Upper lobe of left lung (tissue), 6 donors: ENCODE measurements at regions not wholly inside any gene's neighbourhood (a gene's known extent, or its start where the extent isn't known, plus 50 kb on each side); places are given as distances from the start of the nearest gene placed in this dataset.
"Not testable (repeated sequence)": the region's sequence is repeated elsewhere in the genome, so short reads cannot be mapped to it uniquely, and the experiment has no call there.

ENCODE experiments used
- ATAC-seq, 2 donors: fragments of 200-7000 bp; cut with Tn5 transposase; one replicate each; pipeline ENCODE4 v1.9.1; 2022; ENCODE audit warnings: mild to moderate bottlenecking in 2 of 2, moderate library complexity in 2 of 2; ENCODE audit not compliant: low FRiP score in 2 of 2
- DNase-seq, 2 donors: peaks; one replicate each; pipeline ENCODE4 v3.0.0-alpha.2; 2019 to 2020
- H3K27ac ChIP-seq, 4 donors: fragments of 200-600 bp; sonication (generic); one replicate each; pipeline ENCODE4 v1.5.1; 2016 to 2019
- H3K27me3 ChIP-seq, 4 donors: fragments of 200-600 bp; sonication (generic); one replicate each; pipeline ENCODE4 v1.5.1; 2017 to 2019
- H3K36me3 ChIP-seq, 4 donors: fragments of 200-600 bp; sonication (generic); one replicate each; pipeline ENCODE4 v1.5.1; 2016 to 2019
- H3K4me1 ChIP-seq, 4 donors: fragments of 200-600 bp; sonication (generic); one replicate each; pipeline ENCODE4 v1.5.1; 2018 to 2019
- H3K4me3 ChIP-seq, 4 donors: fragments of 200-600 bp; sonication (generic); one replicate each; pipeline ENCODE4 v1.5.1; 2017 to 2019; ENCODE audit warnings: mild to moderate bottlenecking in 2 of 4, moderate library complexity in 1 of 4
- H3K9me3 ChIP-seq, 4 donors: fragments of 200-600 bp; sonication (generic); one replicate each; pipeline ENCODE4 v1.5.1; 2018 to 2019
- CTCF ChIP-seq, 6 experiments: fragments of 450-650 bp in 4 of 6; fragments of 200-600 bp in 2 of 6; sonication (generic) in 2 of 6; IDR thresholded peaks; one replicate each; pipeline ENCODE4 v1.5.1; 2016 to 2019; ENCODE audit warnings: antibody characterized with exemption in 6 of 6
- EP300 ChIP-seq, 4 donors: sonication (generic); formaldehyde crosslinking; IDR thresholded peaks; one replicate each; pipeline ENCODE4 v1.5.1; 2017; ENCODE audit warnings: antibody characterized with exemption in 4 of 4, control low read depth in 2 of 4
- POLR2A ChIP-seq, 4 donors: fragments of 450-650 bp; IDR thresholded peaks; one replicate each; pipeline ENCODE4 v1.5.1; 2016 to 2017; ENCODE audit warnings: antibody characterized with exemption in 4 of 4, mild to moderate bottlenecking in 2 of 4
- POLR2AphosphoS5 ChIP-seq, 2 donors: sonication (generic); formaldehyde crosslinking; IDR thresholded peaks; one replicate each; pipeline ENCODE4 v1.5.1; 2017; ENCODE audit warnings: antibody characterized with exemption in 2 of 2
- whole genome bisulfite sequencing, 2 donors: methylation state at CpG; one replicate each; pipeline ENCODE4 v1.1.5; 2017 to 2018; 5-methylcytosine and 5-hydroxymethylcytosine counted together
- donor health status: DM: no; HTN: no; CAD: no; lungs with moderate emphysema.
- donor health status: DM: no; HTN: yes; CAD: no; lungs with severe emphysema.

GRCh38 chr3:184455991-184456390 is 76.1 kb downstream of the CHRD start:
- WGBS, 2 donors = 71 to 83% methylated on average over 3 of the region's 3 CpGs
- H3K27me3 ChIP-seq = no peaks in the 10 kb centered on the region
- DNase-seq = no peak
- H3K4me1 ChIP-seq = no peaks in the 10 kb centered on the region
- H3K36me3 ChIP-seq = no peaks in the 10 kb centered on the region
- no peak overlapping the region for H3K4me3 ChIP-seq
- no peaks in the 10 kb centered on the region for H3K9me3 ChIP-seq
- ATAC-seq = no peak
- no peak for TF ChIP-seq CTCF (IDR thresholded peaks at IDR 0.05)
- TF ChIP-seq POLR2AphosphoS5 (IDR thresholded peaks at IDR 0.05) = no peak
- no peak for TF ChIP-seq EP300 (IDR thresholded peaks at IDR 0.05)
- no peak for TF ChIP-seq POLR2A (IDR thresholded peaks at IDR 0.05)
- no peak overlapping the region for H3K27ac ChIP-seq

DNA sequence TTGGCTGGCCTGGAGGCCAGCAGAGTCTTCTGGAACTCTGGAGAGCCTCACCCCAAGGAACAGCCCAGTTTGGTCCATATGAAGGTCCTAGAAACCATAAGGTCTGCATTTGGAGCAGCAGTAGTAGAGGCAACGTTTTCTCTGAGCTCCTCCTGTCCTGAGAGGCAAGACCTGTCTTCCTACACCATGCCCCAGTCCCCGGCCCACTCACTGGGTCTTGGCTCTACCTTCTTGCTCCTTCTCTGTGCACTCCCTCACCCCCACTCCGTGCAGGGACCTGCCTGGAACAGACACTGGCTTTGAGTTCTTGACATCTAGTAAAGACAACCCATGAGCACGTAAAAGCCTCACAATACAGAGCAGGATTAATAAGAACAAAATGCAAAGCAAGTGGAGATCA is 76.6 kb downstream of the CHRD start:
- Histone ChIP-seq H3K27me3 (no peaks in the 10 kb centered on the region), H3K9me3 (no peaks in the 10 kb centered on the region), H3K4me1 (no peaks in the 10 kb centered on the region), H3K36me3 (no peaks in the 10 kb centered on the region), H3K27ac (no peak overlapping the region), H3K4me3 (no peak overlapping the region)
- TF ChIP-seq POLR2AphosphoS5 (IDR thresholded peaks at IDR 0.05) = no peak
- no peak for TF ChIP-seq POLR2A (IDR thresholded peaks at IDR 0.05)
- no peak for TF ChIP-seq EP300 (IDR thresholded peaks at IDR 0.05)
- no peak for TF ChIP-seq CTCF (IDR thresholded peaks at IDR 0.05)
- DNase-seq (no peak), ATAC-seq (no peak)
- 58 to 62% methylated on average over 4 of the region's 4 CpGs for WGBS, 2 donors

DNA sequence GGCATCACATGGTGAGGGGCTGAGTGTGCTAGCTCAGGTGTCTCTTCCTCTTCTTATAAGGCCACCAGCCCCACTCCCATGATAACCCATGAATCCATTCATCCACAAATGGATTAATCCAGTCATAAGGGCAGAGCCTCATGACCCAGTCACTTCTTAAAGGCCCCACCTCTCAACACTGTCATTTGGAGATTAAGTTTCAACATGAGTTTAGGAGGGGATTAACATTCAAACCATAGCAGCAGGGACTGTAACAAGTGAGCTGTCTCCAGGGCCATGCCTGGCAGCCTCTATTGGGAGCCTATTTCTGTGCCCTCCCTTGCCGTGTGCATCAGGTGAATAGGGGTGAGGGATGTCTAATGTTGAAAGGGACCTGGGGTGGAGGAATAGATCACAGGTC is 77.5 kb downstream of the CHRD start:
- H3K9me3 ChIP-seq = no peaks in the 10 kb centered on the region
- DNase-seq (no peak), ATAC-seq (no peak)
- H3K4me3 ChIP-seq = no peak overlapping the region
- no peaks in the 10 kb centered on the region for H3K27me3 ChIP-seq
- no peak overlapping the region for H3K27ac ChIP-seq
- 94 to 100% methylated on average over 1 of the region's 1 CpG for WGBS, 2 donors
- no peaks in the 10 kb centered on the region for H3K36me3 ChIP-seq
- no peaks in the 10 kb centered on the region for H3K4me1 ChIP-seq
- TF ChIP-seq POLR2A (IDR thresholded peaks at IDR 0.05) (no peak), EP300 (IDR thresholded peaks at IDR 0.05) (no peak), CTCF (IDR thresholded peaks at IDR 0.05) (no peak), POLR2AphosphoS5 (IDR thresholded peaks at IDR 0.05) (no peak)

DNA sequence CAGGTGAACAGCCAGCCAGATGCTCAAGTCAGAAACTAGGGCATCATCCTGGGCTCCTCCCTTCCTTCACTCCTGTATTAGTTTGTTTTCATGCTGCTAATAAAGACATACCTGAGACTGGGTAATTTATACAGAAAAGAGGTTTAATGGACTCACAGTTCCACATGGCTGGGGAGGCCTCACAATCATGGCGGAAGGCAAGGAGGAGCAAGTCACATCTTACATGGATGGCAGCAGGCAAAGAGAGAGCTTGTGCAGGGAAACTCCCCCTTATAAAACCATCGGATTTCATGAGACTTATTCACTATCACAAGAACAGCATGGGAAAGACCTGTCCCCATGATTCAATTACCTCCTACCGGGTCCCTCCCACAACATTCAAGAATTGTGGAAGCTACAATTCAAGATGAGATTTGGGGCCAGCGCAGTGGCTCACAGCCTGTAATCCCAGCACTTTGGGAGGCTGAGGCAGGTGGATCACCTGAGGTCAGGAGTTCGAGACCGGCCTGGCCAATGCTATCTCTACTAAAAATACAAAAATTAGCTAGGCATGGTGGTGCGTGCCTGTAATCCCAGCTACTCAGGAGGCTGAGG is 78.0 kb downstream of the CHRD start:
- 97 to 98% methylated on average over 7 of the region's 7 CpGs for WGBS, 2 donors
- DNase-seq, H3K4me1 ChIP-seq, ATAC-seq, H3K27me3 ChIP-seq, H3K36me3 ChIP-seq, H3K9me3 ChIP-seq, H3K4me3 ChIP-seq, H3K27ac ChIP-seq: not testable (repeated sequence)

DNA sequence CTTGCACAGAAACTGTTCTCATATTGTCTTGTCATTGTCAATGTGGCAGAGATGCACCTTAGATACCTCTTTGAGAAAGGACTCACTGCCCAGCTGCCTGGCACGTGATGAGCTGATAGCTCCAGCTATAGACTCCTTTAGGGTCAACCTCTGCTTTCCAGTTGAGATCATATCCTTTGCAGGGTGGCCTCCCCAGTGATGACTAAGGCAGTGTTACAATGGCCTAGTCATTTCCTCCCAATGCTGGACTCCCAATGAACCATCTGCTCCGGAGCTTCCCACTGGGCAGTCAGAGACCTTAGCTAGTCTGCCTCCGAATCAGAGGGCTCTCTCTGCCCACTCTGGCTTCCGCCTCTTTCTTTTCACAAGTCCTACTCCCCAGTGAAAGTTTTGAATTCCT is 79.5 kb downstream of the CHRD start:
- H3K4me3 ChIP-seq = no peak overlapping the region
- H3K36me3 ChIP-seq = no peaks in the 10 kb centered on the region
- ATAC-seq (no peak), DNase-seq (no peak)
- H3K27me3 ChIP-seq = no peaks in the 10 kb centered on the region
- WGBS, 2 donors = 65 to 69% methylated on average over 4 of the region's 4 CpGs
- H3K9me3 ChIP-seq = no peaks in the 10 kb centered on the region
- no peaks in the 10 kb centered on the region for H3K4me1 ChIP-seq
- H3K27ac ChIP-seq = no peak overlapping the region
- no peak for TF ChIP-seq CTCF (IDR thresholded peaks at IDR 0.05)
- no peak for TF ChIP-seq POLR2A (IDR thresholded peaks at IDR 0.05)
- TF ChIP-seq EP300 (IDR thresholded peaks at IDR 0.05) = no peak
- no peak for TF ChIP-seq POLR2AphosphoS5 (IDR thresholded peaks at IDR 0.05)
